Cerebellar cortex (tissue), 1 donor: ENCODE measurements at regions not wholly inside any gene's neighbourhood (a gene's known extent, or its start where the extent isn't known, plus 50 kb on each side); places are given as distances from the start of the nearest gene placed in this dataset.
"Not testable (repeated sequence)": the region's sequence is repeated elsewhere in the genome, so short reads cannot be mapped to it uniquely, and the experiment has no call there.

Experiments used
- DNase-seq: peaks from one replicate; pipeline ENCODE4 v3.0.0-alpha.2; 2015; ENCODE audit warnings: low spot score

DNA sequence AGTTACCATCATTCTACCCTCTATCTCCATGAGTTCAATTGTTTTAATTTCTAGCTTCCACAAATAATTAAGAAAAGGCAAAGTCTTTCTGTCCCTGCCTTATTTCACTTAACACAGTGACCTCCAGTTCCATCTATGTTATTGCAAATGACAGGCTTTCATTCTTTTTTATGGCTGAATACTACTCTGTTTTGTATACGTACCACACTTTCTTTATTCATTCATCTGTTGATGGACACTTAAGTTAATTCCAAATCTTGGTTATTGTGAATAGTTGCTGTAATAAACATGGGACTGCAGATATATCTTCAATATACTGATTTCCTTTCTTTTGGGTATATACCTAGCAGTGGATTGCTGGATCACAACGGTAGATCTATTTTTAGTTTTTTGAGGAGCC, 314.1 kb downstream of the SV2B start:
- no peak for DNase-seq

DNA sequence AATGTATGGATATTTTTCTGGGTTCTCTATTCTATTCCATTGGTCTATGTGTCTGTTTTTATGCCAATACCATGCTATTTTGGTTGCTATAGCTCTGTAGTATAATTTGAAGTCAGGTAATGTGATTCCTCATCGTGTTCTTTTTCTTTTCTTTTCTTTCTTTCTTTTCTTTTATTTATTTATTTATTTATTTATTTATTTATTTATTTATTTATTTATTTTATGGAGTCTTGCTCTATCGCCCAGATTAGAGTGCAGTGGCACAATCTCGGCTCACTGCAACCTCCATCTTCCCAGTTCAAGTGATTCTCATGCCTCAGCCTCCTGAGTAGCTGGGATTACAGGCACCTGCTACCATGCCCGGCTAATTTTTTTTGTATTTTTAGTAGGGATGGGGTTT, 315.2 kb downstream of the SV2B start:
- DNase-seq, result not testable (repeated sequence)

DNA sequence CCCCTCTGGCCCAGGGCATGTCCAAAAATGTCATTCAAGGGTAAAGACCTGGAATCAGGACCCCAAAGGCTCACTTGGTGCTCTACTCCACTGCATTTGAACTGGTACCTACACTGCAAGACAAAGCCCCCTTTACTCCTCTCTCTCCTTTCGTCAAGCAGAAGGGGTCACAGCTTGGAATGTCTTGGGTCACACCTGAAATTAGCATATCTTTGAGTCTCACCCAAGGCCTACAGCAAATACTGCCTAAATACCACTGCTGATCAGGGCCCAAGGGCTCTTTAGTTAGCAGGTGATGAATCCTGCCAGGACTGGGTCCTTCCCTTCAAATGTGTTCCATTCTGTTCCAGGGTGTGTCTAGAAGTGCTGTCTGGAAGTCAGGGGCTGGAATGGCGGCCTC, 320.6 kb downstream of the SV2B start:
- no peak for DNase-seq

DNA sequence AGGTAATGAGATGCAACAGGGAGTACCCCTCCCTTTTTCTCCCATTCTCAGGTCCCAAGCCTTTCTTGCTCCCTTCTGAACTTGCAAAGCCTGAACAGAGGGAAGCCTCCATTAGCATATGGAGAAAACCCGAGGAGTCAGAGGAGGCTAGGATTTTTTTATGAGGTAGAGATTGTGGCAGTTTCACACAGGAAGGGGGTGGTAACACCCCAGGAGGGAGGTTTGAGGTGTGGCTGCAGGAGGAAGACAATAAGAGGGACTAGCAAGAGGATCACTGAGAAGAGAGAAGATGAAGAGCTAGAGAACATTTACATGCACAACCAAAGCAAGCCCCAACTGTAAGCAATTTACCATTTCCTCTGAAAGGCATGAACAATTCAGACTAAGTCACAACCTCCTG, 322.7 kb downstream of the SV2B start:
- no peak for DNase-seq

DNA sequence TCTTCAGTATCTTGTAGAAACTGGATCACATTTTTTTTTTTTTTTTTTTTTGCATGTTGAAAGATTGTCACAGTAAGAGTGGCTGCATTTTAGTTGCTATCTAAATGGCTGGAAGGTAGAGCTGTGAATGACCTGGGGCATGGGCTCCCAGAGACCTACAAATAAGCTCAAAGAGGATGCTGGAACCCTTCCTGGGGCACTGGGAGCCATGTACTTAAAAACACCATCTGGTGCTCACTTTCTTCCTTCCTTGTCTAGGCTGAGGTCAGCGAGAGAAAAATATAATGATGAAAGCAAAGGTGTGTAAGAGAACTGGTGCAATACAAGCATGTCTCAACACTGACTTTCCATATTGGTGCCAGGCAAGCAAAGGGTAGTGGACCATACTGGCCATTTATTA, 323.9 kb downstream of the SV2B start:
- DNase-seq, result peak; percentile 50

DNA sequence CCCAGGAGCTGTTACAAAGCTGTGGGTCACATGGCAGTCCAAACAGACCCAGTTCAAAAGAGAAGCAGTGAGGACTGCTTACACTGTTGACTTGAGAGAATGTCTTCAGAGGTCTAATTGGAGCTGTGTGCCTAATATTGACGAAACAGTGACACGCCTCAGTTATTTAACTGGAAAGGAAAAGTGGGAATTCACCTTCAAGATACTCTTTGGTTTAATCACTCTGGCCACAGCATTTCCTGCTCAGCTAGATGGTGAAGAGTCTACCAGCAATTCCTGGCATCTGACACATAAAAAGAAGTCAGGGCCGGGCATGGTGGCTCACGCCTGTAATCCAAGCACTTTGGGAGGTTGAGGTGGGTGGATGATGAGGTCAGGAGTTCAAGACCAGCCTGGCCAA, 326.4 kb downstream of the SV2B start:
- DNase-seq, result no peak

DNA sequence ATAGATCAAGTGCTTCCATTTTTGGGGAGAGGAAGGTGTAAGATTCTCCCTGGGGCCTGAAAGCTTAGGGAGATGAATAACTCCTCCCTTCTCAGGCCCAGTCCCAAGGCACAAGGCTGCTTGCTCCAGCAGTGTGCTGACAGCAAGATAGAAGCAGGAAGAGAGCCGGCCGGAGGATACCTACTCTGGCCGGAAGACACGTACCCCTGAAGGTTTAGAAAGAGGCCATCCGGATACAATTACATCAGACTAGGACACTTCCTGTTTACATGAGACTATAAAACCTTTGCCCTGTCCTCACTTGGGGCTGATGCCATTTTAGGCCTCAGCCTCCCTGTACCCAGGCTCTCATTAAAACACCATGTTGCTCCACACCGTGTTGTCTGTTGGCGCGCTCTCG, 329.9 kb downstream of the SV2B start:
- DNase-seq, result no peak

DNA sequence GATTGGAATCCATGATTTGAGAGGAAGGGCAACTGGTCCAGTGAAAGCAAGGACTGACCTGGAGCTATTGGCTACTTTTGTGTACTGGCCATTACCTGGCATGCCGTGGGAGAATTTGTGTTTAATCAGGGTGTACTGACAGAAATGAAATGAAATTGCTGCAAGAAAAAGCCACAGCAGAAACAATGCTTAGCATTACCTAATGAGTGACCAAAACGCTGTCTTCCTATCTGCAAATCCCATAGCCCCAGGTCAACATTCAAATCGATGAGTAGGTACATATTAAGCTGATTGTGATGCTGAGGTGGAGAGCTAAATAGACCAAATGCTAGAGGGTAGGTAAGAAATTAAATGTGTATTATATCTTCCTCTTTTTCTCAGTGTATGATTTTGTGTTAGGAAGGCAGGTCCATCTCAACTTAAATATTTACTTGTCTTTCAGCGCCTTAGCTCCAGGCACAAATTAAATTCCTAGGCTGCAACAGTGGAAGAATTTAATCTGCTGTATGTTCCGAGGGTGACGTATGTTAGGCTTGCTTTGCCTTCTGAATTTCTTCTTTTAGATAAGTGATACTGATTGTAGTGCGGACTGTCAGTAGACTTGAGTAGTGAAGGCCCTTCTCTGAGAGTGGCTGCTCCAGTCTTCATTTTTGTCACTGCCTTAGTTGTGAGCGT, 331.1 kb downstream of the SV2B start:
- no peak for DNase-seq

DNA sequence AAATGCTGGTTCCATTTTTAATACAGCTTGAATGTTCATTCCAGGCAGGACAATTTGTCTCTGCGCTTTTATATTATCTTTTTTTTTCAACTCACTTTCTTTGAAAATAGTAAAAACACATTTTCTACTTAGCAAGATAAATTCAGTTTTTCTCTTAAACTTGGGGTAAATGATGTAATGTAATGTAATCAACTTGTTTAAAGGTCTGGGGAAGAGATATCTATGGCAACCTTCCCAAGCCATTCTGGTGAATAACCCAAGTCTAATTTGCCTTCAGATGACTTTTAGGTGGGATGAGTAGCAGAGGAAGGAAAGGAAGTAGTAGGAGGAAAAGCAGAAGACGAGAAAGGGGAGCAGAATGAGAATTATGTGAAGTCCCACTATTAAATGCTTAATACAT, 335.1 kb downstream of the SV2B start:
- no peak for DNase-seq

DNA sequence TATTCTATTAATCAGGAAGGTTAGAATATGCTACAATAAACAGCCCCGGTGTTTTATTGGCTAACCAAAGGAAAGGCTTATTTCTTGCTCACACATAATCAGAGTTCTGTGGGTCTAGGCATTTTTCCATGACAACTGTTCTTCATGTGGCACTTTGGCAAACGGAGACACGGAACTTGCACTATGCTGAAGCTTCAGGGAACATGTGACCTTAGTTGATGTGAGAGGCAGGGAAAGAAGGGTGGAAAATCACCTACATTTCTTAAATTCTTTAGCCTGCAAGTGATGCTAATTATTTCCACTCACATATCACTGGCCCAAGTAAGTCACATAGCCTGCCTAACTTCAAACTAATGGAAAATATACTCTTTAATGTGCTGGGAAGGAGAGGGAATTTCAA, 344.6 kb downstream of the SV2B start:
- peak; percentile 70 for DNase-seq

DNA sequence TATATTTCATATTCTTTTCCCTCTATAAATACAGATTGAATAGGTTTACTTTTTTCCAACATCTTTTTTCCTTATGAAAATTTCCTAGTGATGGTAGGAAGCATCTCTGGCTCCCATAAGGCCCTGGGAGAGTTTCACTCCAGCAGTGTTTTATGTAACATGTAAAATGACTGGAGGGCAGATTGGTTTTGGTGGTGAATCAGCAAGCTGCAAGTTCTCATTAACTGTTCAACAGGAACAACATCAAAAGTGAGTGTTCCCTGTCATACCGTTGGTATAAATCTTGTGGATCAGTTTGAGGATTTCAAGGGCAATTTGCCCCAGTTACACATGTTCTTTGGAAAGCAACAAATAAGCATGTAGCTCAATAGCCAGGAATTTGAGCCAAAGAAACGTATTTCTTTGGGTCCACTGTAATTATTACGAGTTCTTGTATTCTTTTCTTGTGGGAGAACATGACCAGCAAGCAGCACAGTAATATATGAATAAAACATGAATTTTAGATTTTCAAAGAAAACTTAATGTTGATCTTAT, 345.7 kb downstream of the SV2B start:
- no peak for DNase-seq

DNA sequence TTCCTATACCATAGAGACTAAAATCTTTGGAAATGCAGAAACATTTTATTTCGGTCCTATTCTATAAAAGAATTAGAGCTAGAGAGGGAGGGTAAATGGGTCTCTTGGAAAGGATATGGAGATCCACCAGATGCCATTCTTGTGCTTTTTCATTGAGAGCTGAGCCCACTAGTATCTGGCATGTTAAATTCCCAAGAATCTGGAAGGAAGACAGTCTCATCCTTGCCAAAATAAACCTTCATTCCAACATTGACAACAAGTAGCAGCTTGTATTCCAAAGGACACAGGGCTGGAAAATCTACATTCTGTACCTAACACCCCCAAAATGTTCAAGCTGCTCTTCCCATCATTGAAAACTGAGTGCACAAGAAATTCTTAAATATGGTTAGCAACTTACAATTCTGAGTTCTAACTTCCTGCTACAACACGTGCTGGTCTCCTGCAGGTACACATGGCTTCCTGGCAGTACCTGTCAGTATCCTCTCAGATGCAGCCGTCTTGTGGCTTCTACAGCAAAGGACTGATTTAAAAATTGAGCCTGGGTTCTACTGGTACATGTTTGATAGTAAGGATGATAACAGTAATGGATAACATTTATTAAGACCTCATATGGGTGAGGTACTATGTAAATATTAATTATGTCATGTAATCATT, 348.1 kb downstream of the SV2B start:
- no peak for DNase-seq

DNA sequence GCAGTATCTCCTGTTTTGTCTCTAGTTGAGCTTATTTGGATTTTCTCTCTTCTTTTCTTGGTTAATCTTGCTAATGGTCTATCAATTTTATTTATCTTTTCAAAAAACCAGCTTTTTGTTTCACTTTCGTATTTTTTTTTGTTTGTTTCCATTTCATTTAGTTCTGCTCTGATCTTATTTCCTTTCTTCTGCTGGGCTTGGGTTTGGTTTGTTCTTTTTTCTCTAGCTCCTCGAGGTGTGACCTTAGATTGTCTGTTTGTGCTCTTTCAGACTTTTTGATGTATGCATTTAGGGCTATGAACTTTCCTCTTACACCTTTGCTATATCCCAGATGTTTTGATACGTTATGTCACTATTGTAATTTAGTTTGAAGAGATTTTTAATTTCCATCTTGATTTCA, 353.3 kb downstream of the SV2B start:
- DNase-seq, result not testable (repeated sequence)

DNA sequence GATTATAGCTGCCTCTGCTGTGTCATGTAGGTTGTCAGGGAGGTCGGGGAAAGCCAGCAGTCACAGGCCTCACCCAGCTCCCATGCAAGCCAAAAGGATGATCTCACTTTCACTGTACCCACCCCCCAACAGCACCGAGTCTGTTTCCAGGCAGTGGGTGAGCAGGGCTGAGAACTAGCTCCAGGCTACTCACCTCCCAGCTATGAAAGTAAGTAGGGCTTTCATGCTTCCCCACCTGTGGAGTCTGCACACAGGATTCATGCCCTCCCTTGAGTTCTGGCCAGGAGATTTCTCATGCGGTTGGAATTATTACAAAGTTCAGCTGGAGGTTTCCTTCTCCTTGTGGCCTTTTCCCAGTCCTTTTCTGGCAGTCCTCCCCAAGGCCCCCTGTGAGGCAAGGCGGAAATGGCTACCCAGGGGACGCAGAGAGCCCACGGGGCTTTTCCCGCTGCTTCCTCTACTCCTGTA, 356.2 kb downstream of the SV2B start:
- no peak for DNase-seq

DNA sequence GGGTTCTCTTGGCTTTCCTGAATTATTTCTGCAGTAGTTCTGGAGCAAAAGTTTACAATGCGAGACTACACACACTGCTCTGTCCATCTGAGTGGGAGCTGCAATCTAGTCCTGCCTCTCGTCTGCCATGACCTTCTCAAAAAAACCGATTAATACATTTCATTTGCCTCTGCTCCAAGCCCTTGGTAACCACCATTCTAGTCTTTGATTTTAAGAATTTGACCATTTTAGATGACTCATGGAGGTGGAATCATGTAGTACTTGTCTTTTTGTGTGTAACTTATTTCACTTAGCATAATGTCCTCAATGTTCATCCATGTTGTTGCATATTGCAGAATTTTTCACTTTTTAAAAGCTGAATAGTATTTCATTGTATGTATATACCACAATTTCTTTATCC, 356.9 kb downstream of the SV2B start:
- no peak for DNase-seq

DNA sequence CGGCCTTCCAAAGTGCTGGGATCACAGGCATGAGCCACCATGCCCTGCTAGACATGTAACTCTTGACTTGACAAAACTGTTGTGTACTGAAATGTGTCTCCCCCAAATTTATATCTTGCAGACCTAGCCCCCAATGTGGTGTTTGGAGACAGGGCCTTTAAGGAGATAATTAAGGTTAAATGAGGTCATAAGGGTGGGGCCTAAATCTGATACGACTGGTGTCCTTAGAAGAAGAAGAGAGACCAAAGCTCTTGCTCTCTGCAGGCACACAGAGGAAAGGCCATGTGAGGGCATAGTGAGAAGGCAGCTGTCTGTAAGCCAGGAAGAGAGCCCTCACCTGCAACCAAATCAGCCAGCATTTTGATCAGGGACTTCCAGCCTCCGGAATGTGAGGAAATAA, 361.3 kb downstream of the SV2B start:
- no peak for DNase-seq

DNA sequence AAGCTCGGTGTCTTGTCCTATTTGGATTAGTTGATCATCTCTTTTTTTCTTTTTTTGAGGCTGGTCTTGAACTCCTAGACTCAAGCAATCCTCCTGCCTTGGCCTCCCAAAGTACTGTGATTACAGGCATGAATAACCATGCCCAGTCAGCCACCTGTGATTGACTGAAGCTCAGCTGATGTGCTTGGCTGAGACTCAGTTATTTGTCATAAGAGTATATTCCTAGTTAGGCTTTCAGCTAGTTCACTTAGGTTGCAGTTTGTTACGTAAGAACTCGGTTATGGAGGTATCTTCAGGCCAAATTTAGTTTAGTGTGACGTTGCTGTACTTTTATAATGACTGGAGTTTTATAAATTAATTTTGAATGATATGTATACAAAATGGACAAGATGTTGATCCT, 365.0 kb downstream of the SV2B start:
- no peak for DNase-seq

DNA sequence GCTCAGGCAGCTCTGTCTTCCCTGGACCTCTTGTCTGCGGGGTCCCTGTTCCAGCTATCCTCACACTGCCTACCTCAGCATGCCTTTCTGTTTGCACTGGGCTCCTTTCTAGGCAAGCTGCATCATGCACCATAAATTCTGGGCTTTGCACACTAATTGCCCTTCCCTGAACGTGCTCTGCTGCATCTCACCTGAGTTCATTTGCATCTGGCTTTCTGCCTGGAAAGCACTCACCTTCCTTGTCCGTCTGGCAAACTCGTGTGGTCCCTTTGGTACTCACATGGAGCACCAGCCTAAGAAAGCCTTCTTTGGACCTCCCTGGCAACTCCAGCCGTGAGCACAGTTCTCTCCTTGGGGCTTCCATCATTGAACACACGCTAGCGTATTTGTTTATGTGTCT, 365.6 kb downstream of the SV2B start:
- no peak for DNase-seq

DNA sequence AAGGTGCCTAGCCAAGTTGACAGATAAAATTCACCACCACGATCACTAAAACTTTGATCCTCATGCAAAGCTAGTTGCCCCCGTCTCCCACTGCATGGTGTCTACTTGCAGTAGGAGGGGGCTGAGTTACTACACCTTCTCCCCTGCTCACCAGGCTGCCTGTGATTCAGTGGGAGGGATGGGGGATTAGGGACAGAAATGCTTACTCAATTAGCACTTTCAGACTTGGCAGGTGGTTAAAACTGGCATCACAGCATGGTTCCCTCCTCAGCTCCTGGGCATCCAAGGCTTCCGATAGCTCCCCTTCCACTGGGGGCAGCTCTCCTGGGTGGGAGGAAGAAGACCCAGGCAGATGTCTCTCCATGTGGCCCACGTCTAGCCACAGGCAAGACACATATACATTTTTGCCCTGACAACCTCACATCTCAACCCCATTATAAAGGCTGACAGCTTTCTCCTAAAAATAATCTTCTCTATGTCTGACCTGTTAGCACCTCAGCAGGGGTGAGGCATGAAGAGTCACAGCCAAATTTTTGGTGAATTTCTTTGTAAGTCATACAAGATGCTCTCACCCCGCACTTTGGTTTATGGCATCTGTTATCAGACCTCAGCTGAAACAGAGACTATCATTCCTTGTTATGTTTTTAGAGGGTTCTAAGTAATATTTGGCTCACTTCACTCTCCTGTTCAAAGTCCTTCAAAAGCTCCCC, 369.0 kb downstream of the SV2B start:
- peak; percentile 12 for DNase-seq

DNA sequence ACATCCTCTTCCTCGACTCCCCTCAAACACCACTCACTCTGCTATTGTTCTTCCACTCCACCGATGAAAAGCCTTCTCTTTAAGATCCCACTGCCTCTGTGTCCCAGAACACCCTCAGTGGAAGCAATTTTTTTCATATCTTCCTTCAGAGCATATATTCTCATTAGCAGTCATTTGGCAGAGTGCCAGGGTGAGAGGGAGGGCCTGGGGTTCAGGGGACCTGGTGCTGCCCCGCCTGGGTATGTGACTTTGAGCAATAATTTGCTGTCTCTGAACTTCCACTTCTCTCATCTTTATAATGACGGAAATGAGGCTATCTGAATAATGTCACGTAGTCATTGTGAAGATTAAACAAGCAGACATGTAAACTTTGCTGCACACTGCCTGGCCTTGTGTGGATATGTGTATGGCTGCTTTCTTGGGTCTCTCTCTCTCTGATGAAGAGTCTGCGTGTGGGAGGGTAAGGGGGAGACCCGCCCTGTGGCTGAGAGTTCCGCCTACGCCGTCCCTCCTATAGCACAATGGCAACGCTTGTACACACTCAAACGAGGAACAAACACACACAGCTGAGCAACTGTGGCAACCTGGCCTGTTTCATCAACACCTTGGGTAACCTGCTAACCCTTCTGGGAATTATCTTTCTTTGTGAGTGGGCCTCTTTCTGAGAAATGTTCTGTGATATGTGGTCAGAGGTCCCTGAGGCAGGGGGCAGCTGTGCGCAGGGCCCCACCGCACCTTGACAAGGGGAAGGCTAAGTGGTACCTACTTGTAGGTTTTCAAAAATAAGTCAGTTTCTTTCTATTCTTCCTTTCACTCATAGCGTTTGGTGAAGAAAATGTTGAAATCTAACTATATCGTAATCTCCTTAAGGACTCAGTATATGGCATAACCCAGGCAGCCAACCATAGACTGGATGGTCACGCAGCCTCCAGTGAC, 369.8 kb downstream of the SV2B start:
- DNase-seq, result no peak

DNA sequence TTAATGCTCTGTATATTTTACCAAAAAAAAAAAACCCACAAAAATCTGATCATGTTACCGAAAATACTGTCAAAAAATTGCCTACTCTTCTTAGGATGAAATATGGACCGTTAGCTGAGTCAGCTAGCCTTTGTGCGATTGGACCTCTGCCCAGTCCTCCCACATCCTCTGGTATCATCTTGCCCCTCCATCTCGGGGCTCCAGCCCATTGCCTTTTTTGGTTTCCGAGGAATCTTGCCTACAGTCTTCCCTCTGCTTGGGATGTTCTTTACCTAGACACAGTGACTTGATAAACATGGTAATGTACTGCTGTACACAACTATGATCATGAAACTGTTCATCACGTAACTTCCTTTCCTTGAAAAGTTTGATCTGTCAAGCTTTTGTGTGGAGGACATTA, 371.4 kb downstream of the SV2B start:
- DNase-seq, result no peak

DNA sequence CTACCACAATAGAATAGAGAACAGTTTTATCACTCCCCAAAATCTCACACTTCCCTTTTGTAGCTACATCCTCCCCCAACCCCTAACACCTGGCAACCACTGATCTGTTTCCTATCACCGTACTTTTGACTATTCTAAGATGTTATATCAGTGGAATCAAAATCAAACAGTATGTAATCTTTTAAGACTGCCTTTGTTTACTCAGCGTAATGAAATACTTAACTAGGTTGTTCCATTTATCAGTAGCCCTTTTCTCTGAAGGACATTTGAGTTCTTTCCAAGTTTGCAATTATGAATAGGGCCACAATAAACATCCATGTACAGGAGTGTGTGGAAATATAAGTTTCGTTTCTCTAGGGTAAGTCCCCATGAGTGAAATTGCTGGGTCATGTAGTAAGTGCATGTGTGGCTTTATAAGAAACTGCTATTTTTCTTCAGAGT, 372.3 kb downstream of the SV2B start:
- no peak for DNase-seq
